RWPE2 (cell line): ENCODE measurements at regions not wholly inside any gene's neighbourhood (a gene's known extent, or its start where the extent isn't known, plus 50 kb on each side); places are given as distances from the start of the nearest gene placed in this dataset.

Experiments
- ATAC-seq: fragments of 200-7000 bp; cut with Tn5 transposase; 3 replicates; pipeline ENCODE4 v1.9.1; 2021; ENCODE audit warnings: low read depth
- DNase-seq: peaks from one replicate; pipeline ENCODE4 v3.0.0-alpha.2; 2020; ENCODE audit warnings: low spot score
- H3K27ac ChIP-seq: fragments of 450-650 bp; 2 replicates; pipeline ENCODE4 v1.5.1; 2017; ENCODE audit warnings: mild to moderate bottlenecking; ENCODE audit not compliant: poor library complexity, severe bottlenecking
- H3K27me3 ChIP-seq: fragments of 250-450 bp; sonication (Bioruptor Pico); 2 replicates; pipeline ENCODE4 v1.5.1; 2021; ENCODE audit warnings: mild to moderate bottlenecking, moderate library complexity; ENCODE audit not compliant: insufficient read depth, poor library complexity, severe bottlenecking
- H3K36me3 ChIP-seq: fragments of 250-450 bp; sonication (Bioruptor Pico); 2 replicates; pipeline ENCODE4 v1.5.1; 2020; ENCODE audit warnings: low read depth, mild to moderate bottlenecking, moderate library complexity
- H3K4me1 ChIP-seq: fragments of 250-450 bp; sonication (Bioruptor Pico); 2 replicates; pipeline ENCODE4 v1.5.1; 2021; ENCODE audit warnings: mild to moderate bottlenecking, moderate library complexity; ENCODE audit not compliant: insufficient read depth, poor library complexity, severe bottlenecking
- H3K4me3 ChIP-seq: fragments of 250-450 bp; sonication (Bioruptor Pico); 2 replicates; pipeline ENCODE4 v1.5.1; 2021; ENCODE audit warnings: mild to moderate bottlenecking, moderate library complexity; ENCODE audit not compliant: severe bottlenecking
- H3K9me3 ChIP-seq: fragments of 250-450 bp; sonication (Bioruptor Pico); 2 replicates; pipeline ENCODE4 v1.5.1; 2021; ENCODE audit warnings: mild to moderate bottlenecking, moderate library complexity; ENCODE audit not compliant: severe bottlenecking
- CTCF ChIP-seq: fragments of 450-650 bp; IDR thresholded peaks from one replicate; pipeline ENCODE4 v1.5.1; 2017; ENCODE audit warnings: mild to moderate bottlenecking, moderate library complexity; ENCODE audit not compliant: poor library complexity, severe bottlenecking

GRCh38 chr3:154795582-154795981, 284.5 kb upstream of the MME start:
- ATAC-seq (peak; percentile 98), DNase-seq (no peak)
- no peaks in the 10 kb centered on the region for H3K9me3 ChIP-seq
- no peak for TF ChIP-seq CTCF
- H3K27ac ChIP-seq: peak overlapping the region; percentile 85
- no peaks in the 10 kb centered on the region for H3K36me3 ChIP-seq
- H3K4me1 ChIP-seq: peaks cover 35% of the 10 kb centered on the region
- H3K4me3 ChIP-seq: no peak overlapping the region
- H3K27me3 ChIP-seq: no peaks in the 10 kb centered on the region

- DNase-seq: no peak
- ATAC-seq: no peak
- Histone ChIP-seq H3K36me3 (no peaks in the 10 kb centered on the region), H3K27ac (peak overlapping the region; percentile 85), H3K27me3 (no peaks in the 10 kb centered on the region), H3K4me1 (peaks cover 34% of the 10 kb centered on the region), H3K9me3 (no peaks in the 10 kb centered on the region), H3K4me3 (no peak overlapping the region)
- TF ChIP-seq CTCF: no peak
Measured at GRCh38 chr3:154794814-154795445, 285.2 kb upstream of the MME start.

- ATAC-seq (no peak), DNase-seq (no peak)
- TF ChIP-seq CTCF: no peak
- Histone ChIP-seq H3K27me3 (no peaks in the 10 kb centered on the region), H3K36me3 (no peaks in the 10 kb centered on the region), H3K4me1 (peaks cover 29% of the 10 kb centered on the region), H3K27ac (peak overlapping the region; percentile 85), H3K9me3 (no peaks in the 10 kb centered on the region), H3K4me3 (no peak overlapping the region)
Measured at GRCh38 chr3:154794391-154794790, 285.7 kb upstream of the MME start.

GRCh38 chr3:154792828-154793227, 287.3 kb upstream of the MME start:
- Histone ChIP-seq H3K4me1 (peaks cover 29% of the 10 kb centered on the region), H3K27me3 (no peaks in the 10 kb centered on the region), H3K27ac (no peak overlapping the region), H3K4me3 (no peak overlapping the region), H3K9me3 (no peaks in the 10 kb centered on the region), H3K36me3 (no peaks in the 10 kb centered on the region)
- TF ChIP-seq CTCF: no peak
- DNase-seq (no peak), ATAC-seq (peak; percentile 46)

GRCh38 chr3:154791611-154792010, 288.5 kb upstream of the MME start:
- Histone ChIP-seq H3K4me3 (no peak overlapping the region), H3K27me3 (no peaks in the 10 kb centered on the region), H3K9me3 (no peaks in the 10 kb centered on the region), H3K4me1 (peaks cover 29% of the 10 kb centered on the region), H3K36me3 (no peaks in the 10 kb centered on the region), H3K27ac (no peak overlapping the region)
- DNase-seq: no peak
- no peak for TF ChIP-seq CTCF
- ATAC-seq: no peak
